ENCODE measurements at regions not wholly inside any gene's neighbourhood (a gene's known extent, or its start where the extent isn't known, plus 50 kb on each side); places are given as distances from the start of the nearest gene placed in this dataset.
"Not testable (repeated sequence)": the region's sequence is repeated elsewhere in the genome, so short reads cannot be mapped to it uniquely, and the experiment has no call there.

- no peak for DNase-seq (ENCODE audit: low read depth, low spot score)
- H3K27ac ChIP-seq: no peak overlapping the region
Observed at GRCh38 chr2:65985986-65986385, 448.9 kb upstream of the MEIS1 start.

GRCh38 chr2:65980531-65980930 is 454.4 kb upstream of the MEIS1 start:
- no peak overlapping the region for H3K27ac ChIP-seq
- DNase-seq (ENCODE audit: low read depth, low spot score): no peak

DNA sequence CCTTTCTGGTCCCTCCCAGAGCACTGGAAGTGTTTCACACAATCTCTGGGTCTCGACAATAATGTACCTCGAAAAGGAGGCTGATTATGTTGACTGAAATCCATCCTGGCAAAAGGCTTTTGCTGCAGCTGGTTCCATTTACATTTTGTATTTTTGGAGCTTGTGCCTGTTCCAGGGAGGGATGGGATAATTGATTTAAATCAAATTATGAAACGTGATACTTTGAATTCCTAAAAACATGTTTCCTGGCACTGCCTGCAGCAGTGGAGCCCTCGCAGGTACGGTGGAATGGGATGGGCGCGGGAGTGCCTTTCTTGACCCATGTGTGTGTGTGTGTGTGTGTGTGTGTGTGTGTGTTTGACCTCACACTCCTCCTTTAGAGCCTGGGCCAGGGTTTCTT is 455.5 kb upstream of the MEIS1 start:
- no peak overlapping the region for H3K27ac ChIP-seq
- DNase-seq (ENCODE audit: low read depth, low spot score): no peak

- no peak overlapping the region for H3K27ac ChIP-seq
- no peak for DNase-seq (ENCODE audit: low read depth, low spot score)
Observed at GRCh38 chr2:65974067-65974723, 460.7 kb upstream of the MEIS1 start.

- no peak for DNase-seq (ENCODE audit: low read depth, low spot score)
- no peak overlapping the region for H3K27ac ChIP-seq
Observed at GRCh38 chr2:65969161-65969560, 465.8 kb upstream of the MEIS1 start.

DNA sequence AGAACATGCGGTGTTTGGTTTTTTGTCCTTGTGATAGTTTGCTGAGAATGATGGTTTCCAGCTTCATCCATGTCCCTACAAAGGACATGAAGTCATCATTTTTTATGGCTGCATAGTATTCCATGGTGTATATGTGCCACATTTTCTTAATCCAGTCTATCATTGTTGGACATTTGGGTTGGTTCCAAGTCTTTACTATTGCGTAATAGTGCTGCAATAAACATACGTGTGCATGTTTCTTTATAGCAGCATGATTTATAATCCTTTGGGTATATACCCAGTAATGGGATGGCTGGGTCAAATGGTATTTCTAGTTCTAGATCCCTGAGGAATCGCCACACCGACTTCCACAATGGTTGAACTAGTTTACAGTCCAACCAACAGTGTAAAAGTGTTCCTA is 471.6 kb upstream of the MEIS1 start:
- DNase-seq (ENCODE audit: low read depth, low spot score); H3K27ac ChIP-seq: not testable (repeated sequence)

GRCh38 chr2:65960953-65961352 is 474.0 kb upstream of the MEIS1 start:
- DNase-seq (ENCODE audit: low read depth, low spot score): no peak

DNA sequence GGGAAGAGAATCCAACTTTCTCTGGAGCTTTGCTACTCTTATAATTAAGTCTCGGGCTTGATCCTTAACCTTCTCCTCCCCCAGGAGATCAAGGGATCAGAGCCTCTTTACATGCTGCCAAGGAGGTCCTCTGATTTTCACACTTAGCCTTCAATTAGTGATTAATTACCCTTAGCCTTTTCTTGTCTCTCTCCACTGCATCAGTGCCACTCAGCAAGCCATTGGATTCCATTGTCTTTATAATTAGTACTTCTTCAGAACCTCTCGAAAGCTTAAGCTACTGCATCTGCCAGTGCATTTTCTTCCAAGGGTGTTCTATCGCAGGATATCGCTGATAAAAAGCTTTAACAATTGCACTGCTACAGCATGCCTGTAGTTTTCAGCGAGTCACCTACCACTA is 477.0 kb upstream of the MEIS1 start:
- DNase-seq (ENCODE audit: low read depth, low spot score): no peak
- H3K27ac ChIP-seq: no peak overlapping the region

More at GRCh38 chr2:65960953-65961352, 474.0 kb upstream of the MEIS1 start:
- no peak overlapping the region for H3K27ac ChIP-seq

- DNase-seq (ENCODE audit: low read depth, low spot score): no peak
- H3K27ac ChIP-seq: no peak overlapping the region
Observed at GRCh38 chr2:65957454-65957853, 477.5 kb upstream of the MEIS1 start.

- DNase-seq (ENCODE audit: low read depth, low spot score): no peak
- no peak overlapping the region for H3K27ac ChIP-seq
Observed at GRCh38 chr2:65955259-65955658, 479.7 kb upstream of the MEIS1 start.

DNA sequence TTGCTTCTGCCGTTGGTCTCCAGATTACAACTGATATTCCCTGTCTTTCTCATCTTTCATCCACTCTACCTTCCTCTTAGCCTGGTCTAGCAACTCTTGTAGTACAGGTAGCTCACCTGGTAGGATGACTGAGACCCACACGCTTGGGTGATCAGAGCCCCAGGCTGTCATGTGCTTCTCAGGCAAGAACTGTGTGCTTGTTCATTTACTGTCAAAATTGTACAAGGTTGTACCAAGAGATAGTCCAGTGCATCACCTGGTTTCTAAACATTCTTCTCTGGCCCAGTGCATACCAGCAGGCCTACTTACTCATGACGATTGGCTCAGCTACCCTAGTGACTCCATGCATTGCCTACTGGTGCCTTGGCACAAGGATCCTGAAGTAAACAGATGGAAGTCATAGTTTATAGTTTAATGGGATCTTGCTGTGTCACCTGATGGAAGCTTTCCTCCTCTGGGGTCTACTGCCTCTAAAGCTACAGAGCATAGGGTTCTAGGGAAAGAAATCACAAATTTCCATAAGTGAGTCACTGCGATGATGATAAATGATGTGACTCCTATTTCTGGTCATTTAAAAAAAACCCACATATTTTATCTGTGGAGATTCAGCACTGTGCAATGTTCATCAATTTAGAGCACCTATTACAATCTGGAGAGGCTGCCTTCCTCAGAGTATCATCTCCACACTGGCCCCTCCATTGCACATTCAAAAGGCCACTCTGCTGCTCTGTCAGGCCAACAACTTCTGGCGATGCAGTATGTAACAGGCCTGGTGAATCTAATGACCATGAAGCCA is 481.8 kb upstream of the MEIS1 start:
- DNase-seq (ENCODE audit: low read depth, low spot score): no peak
- no peak overlapping the region for H3K27ac ChIP-seq

- H3K27ac ChIP-seq: no peak overlapping the region
- no peak for DNase-seq (ENCODE audit: low read depth, low spot score)
Observed at GRCh38 chr2:65944213-65944612, 490.7 kb upstream of the MEIS1 start.

DNA sequence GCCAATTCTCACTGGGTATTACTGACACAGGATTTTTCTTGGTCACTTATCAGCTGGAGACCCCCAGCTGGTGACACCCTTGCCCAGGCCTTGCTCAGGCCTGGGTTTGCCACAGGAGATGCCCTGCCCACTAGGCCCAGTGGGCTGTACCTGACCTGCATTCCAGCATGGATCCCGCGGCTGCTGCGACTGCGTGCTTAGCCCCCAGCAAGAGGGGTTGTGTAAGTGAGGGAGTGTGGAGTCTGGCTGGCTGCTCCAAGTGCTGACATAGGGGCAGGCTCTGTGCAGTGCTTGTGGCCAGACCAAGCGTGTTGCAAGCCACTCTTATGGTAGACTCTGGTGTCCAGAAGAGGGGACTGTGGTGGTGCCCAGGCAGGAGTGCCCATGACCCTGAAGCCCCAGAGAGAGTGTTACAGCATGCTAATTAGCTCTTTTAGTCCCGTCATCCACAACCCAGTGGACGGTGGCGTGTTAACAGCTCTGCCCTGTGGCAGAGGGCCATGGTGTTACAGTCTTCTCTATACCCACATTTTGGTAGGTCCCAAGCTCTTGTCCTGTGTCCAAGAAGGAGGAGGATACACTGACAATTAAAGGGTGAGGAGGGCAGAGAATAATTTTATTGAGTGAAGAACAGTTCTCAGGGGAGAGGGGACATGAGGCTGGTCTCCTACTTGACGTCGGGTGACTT is 491.7 kb upstream of the MEIS1 start:
- no peak for DNase-seq (ENCODE audit: low read depth, low spot score)
- H3K27ac ChIP-seq: no peak overlapping the region

- DNase-seq (ENCODE audit: low read depth, low spot score): no peak
- H3K27ac ChIP-seq: no peak overlapping the region
Observed at GRCh38 chr2:65940856-65941255, 494.1 kb upstream of the MEIS1 start.

GRCh38 chr2:65939687-65940086 is 495.2 kb upstream of the MEIS1 start:
- H3K27ac ChIP-seq: no peak overlapping the region
- no peak for DNase-seq (ENCODE audit: low read depth, low spot score)

DNA sequence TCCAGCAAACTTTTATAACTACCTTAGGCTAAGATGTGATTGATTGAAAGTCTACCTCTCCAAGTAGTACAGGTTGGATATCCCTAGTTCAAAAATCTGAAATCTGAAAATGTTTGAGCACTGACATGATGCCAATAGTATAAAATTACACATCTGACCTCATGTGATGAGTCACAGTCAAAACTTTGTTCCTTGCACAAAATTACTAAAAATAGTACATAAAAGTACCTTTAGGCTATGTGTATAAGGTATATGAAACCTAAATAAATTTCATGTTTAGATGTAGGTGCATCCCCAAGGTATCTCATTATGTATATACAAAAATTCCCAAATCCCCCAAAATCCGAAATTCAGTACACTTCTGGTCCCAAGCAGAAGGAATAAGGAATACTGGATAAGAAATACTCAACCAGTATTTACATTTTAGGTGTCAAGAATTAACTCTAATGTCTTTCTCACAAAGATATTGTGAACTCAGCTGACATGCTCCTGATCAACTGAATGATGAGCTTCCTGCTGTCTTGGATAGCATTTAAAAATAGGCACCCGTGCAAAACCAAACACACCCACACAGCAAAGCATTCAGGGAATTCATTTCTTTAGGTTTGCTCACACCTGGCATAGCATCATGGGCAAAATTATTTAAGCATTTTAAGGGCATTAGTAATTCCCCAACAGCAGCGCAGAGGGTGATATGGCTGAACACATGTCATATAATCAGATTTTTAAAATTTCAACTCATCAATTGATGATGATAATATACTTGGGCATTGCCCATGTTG is 497.4 kb upstream of the MEIS1 start:
- no peak for DNase-seq (ENCODE audit: low read depth, low spot score)
- H3K27ac ChIP-seq: no peak overlapping the region

- DNase-seq (ENCODE audit: low read depth, low spot score): no peak
Observed at GRCh38 chr2:65934992-65935629, 499.8 kb upstream of the MEIS1 start.

GRCh38 chr2:65932571-65932970 is 500.2 kb upstream of the SPRED2 start:
- H3K27ac ChIP-seq: no peak overlapping the region
- DNase-seq (ENCODE audit: low read depth, low spot score): no peak

More at GRCh38 chr2:65934992-65935629, 499.8 kb upstream of the MEIS1 start:
- H3K27ac ChIP-seq: no peak overlapping the region

DNA sequence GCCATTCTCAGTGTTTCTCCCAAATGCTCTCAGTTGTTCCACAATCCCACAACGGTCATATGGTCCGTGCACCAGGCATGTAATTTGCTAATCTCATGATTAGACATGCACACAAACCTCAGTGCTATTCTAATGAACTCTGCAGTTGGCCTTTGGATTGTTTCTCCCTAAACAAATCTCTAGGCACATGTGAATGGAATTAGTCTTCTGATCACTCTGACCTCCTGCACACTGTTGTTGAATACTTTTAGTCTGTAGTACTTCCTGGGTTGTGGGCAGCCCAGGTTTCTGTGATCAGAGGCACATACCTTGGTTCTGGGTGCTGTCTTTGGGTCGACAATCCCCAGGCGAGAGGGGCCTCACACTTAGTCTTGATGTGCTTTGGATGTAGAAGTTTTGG is 498.7 kb upstream of the SPRED2 start:
- DNase-seq (ENCODE audit: low read depth, low spot score): no peak
- H3K27ac ChIP-seq: no peak overlapping the region

DNA sequence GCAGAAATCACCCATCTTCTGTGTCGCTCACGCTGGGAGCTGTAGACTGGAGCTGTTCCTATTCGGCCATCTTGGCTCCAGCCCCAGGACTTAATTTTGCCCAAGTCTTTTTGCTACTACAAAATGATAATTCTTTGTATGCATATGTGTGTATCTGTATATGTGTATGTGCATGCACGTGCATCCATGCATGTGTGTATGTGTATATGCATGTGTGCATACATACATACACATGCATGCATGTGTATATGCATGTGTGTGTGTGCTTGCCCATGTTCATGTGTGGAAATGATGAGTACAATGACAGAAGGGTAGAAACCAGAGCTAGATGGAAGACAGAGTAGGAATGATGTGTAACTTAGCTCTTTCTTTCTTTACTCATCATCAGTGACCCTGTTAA is 497.9 kb upstream of the SPRED2 start:
- H3K27ac ChIP-seq: no peak overlapping the region
- DNase-seq (ENCODE audit: low read depth, low spot score): no peak

Data from epithelial cell of prostate (primary cell).